ENCODE measurements at regions not wholly inside any gene's neighbourhood (a gene's known extent, or its start where the extent isn't known, plus 50 kb on each side); places are given as distances from the start of the nearest gene placed in this dataset.

DNA sequence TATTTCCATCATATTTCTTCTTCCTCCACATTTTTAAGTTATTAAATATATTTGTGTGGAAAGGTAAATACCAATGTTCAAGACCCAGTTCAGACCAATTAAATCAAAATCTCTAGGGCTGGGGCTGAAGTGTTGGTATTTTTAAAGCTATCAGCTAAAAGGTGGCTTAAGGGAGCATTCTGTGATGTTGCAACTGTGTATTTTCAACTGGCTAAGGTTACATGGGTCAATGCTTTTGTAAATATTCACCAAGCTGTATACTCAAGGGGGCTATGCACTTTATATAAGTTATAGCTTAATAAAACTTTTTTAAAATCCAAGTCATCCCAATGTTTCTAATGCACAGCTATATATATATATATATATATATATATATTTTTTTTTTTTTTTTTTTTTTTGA, 316.9 kb upstream of the GRM3 start:
- no peak for TF ChIP-seq CBX8 (IDR thresholded peaks at IDR 0.05)
- no peak for TF ChIP-seq POLR2A (IDR thresholded peaks at IDR 0.05; ENCODE audit: low read length)
- TF ChIP-seq, protein P1, sequence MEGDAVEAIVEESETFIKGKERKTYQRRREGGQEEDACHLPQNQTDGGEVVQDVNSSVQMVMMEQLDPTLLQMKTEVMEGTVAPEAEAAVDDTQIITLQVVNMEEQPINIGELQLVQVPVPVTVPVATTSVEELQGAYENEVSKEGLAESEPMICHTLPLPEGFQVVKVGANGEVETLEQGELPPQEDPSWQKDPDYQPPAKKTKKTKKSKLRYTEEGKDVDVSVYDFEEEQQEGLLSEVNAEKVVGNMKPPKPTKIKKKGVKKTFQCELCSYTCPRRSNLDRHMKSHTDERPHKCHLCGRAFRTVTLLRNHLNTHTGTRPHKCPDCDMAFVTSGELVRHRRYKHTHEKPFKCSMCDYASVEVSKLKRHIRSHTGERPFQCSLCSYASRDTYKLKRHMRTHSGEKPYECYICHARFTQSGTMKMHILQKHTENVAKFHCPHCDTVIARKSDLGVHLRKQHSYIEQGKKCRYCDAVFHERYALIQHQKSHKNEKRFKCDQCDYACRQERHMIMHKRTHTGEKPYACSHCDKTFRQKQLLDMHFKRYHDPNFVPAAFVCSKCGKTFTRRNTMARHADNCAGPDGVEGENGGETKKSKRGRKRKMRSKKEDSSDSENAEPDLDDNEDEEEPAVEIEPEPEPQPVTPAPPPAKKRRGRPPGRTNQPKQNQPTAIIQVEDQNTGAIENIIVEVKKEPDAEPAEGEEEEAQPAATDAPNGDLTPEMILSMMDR (IDR thresholded peaks at IDR 0.05), result no peak
- TF ChIP-seq, protein P2, sequence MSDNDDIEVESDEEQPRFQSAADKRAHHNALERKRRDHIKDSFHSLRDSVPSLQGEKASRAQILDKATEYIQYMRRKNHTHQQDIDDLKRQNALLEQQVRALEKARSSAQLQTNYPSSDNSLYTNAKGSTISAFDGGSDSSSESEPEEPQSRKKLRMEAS (IDR thresholded peaks at IDR 0.05), result no peak
- TF ChIP-seq, protein P3, sequence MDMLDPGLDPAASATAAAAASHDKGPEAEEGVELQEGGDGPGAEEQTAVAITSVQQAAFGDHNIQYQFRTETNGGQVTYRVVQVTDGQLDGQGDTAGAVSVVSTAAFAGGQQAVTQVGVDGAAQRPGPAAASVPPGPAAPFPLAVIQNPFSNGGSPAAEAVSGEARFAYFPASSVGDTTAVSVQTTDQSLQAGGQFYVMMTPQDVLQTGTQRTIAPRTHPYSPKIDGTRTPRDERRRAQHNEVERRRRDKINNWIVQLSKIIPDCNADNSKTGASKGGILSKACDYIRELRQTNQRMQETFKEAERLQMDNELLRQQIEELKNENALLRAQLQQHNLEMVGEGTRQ (IDR thresholded peaks at IDR 0.05), result no peak
- no peak for TF ChIP-seq RFX5 (IDR thresholded peaks at IDR 0.05)
- TF ChIP-seq HDAC2 (IDR thresholded peaks at IDR 0.05), result no peak
- TF ChIP-seq, protein P4, sequence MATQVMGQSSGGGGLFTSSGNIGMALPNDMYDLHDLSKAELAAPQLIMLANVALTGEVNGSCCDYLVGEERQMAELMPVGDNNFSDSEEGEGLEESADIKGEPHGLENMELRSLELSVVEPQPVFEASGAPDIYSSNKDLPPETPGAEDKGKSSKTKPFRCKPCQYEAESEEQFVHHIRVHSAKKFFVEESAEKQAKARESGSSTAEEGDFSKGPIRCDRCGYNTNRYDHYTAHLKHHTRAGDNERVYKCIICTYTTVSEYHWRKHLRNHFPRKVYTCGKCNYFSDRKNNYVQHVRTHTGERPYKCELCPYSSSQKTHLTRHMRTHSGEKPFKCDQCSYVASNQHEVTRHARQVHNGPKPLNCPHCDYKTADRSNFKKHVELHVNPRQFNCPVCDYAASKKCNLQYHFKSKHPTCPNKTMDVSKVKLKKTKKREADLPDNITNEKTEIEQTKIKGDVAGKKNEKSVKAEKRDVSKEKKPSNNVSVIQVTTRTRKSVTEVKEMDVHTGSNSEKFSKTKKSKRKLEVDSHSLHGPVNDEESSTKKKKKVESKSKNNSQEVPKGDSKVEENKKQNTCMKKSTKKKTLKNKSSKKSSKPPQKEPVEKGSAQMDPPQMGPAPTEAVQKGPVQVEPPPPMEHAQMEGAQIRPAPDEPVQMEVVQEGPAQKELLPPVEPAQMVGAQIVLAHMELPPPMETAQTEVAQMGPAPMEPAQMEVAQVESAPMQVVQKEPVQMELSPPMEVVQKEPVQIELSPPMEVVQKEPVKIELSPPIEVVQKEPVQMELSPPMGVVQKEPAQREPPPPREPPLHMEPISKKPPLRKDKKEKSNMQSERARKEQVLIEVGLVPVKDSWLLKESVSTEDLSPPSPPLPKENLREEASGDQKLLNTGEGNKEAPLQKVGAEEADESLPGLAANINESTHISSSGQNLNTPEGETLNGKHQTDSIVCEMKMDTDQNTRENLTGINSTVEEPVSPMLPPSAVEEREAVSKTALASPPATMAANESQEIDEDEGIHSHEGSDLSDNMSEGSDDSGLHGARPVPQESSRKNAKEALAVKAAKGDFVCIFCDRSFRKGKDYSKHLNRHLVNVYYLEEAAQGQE (IDR thresholded peaks at IDR 0.05), result no peak
- no peak for TF ChIP-seq SMC3 (IDR thresholded peaks at IDR 0.05)
- TF ChIP-seq, protein P5, sequence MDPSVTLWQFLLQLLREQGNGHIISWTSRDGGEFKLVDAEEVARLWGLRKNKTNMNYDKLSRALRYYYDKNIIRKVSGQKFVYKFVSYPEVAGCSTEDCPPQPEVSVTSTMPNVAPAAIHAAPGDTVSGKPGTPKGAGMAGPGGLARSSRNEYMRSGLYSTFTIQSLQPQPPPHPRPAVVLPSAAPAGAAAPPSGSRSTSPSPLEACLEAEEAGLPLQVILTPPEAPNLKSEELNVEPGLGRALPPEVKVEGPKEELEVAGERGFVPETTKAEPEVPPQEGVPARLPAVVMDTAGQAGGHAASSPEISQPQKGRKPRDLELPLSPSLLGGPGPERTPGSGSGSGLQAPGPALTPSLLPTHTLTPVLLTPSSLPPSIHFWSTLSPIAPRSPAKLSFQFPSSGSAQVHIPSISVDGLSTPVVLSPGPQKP (IDR thresholded peaks at IDR 0.05; ENCODE audit: low read depth, low read length), result no peak
- no peak for TF ChIP-seq KDM5A (IDR thresholded peaks at IDR 0.05)
- TF ChIP-seq MAFK (IDR thresholded peaks at IDR 0.05; ENCODE audit: partially characterized antibody), result no peak
- no peak for TF ChIP-seq CEBPB (IDR thresholded peaks at IDR 0.05)
- no peak for TF ChIP-seq JUNB (IDR thresholded peaks at IDR 0.05)

All from A549 (cell line).